ENCODE measurements at regions not wholly inside any gene's neighbourhood (a gene's known extent, or its start where the extent isn't known, plus 50 kb on each side); places are given as distances from the start of the nearest gene placed in this dataset.

GRCh38 chr3:101149707-101150106, 156.5 kb upstream of the ABI3BP start:
- Histone ChIP-seq H3K4me3 (no peak overlapping the region), H3K4me1 (no peaks in the 10 kb centered on the region), H3K36me3 (no peaks in the 10 kb centered on the region), H3K27me3 (no peaks in the 10 kb centered on the region), H3K9me3 (no peaks in the 10 kb centered on the region), H3K27ac (no peak overlapping the region)
- DNase-seq (ENCODE audit: extremely low spot score in 2 of 2): no peak
- TF ChIP-seq CTCF (IDR thresholded peaks at IDR 0.05) (no peak), POLR2A (IDR thresholded peaks at IDR 0.05) (no peak), POLR2AphosphoS5 (IDR thresholded peaks at IDR 0.05; ENCODE audit: insufficient read depth in 1 of 2, low read depth in 1 of 2) (no peak)
- intact Hi-C loops (cut with DNase I): no loop called here

GRCh38 chr3:101149251-101149650, 156.0 kb upstream of the ABI3BP start:
- H3K27me3 ChIP-seq: no peaks in the 10 kb centered on the region
- no peaks in the 10 kb centered on the region for H3K36me3 ChIP-seq
- intact Hi-C loops (cut with DNase I): no loop called here
- H3K4me3 ChIP-seq: no peak overlapping the region
- DNase-seq (ENCODE audit: extremely low spot score in 2 of 2): no peak
- TF ChIP-seq POLR2A (IDR thresholded peaks at IDR 0.05) (no peak), CTCF (IDR thresholded peaks at IDR 0.05) (no peak), POLR2AphosphoS5 (IDR thresholded peaks at IDR 0.05; ENCODE audit: insufficient read depth in 1 of 2, low read depth in 1 of 2) (no peak)
- H3K27ac ChIP-seq: no peak overlapping the region
- no peaks in the 10 kb centered on the region for H3K9me3 ChIP-seq
- no peaks in the 10 kb centered on the region for H3K4me1 ChIP-seq

- Histone ChIP-seq H3K36me3 (no peaks in the 10 kb centered on the region), H3K27me3 (no peaks in the 10 kb centered on the region), H3K4me1 (no peaks in the 10 kb centered on the region), H3K9me3 (no peaks in the 10 kb centered on the region), H3K4me3 (no peak overlapping the region), H3K27ac (no peak overlapping the region)
- TF ChIP-seq POLR2AphosphoS5 (IDR thresholded peaks at IDR 0.05; ENCODE audit: insufficient read depth in 1 of 2, low read depth in 1 of 2) (no peak), POLR2A (IDR thresholded peaks at IDR 0.05) (no peak)
- intact Hi-C loops (cut with DNase I): no loop called here
- no peak for DNase-seq (ENCODE audit: extremely low spot score in 2 of 2)
These were observed 154.8 kb upstream of the ABI3BP start for GRCh38 chr3:101148001-101148400.

- TF ChIP-seq POLR2A (IDR thresholded peaks at IDR 0.05) (no peak), CTCF (IDR thresholded peaks at IDR 0.05) (no peak), POLR2AphosphoS5 (IDR thresholded peaks at IDR 0.05; ENCODE audit: insufficient read depth in 1 of 2, low read depth in 1 of 2) (no peak)
- Histone ChIP-seq H3K4me1 (no peaks in the 10 kb centered on the region), H3K27me3 (no peaks in the 10 kb centered on the region), H3K4me3 (no peak overlapping the region), H3K9me3 (no peaks in the 10 kb centered on the region), H3K27ac (no peak overlapping the region), H3K36me3 (no peaks in the 10 kb centered on the region)
- DNase-seq (ENCODE audit: extremely low spot score in 2 of 2): no peak
- intact Hi-C loops (cut with DNase I): no loop called here
These were observed 153.7 kb upstream of the ABI3BP start for GRCh38 chr3:101146946-101147345.

GRCh38 chr3:101144105-101144504, 150.9 kb upstream of the ABI3BP start:
- H3K4me1 ChIP-seq: no peaks in the 10 kb centered on the region
- H3K36me3 ChIP-seq: no peaks in the 10 kb centered on the region
- no peak for TF ChIP-seq POLR2A (IDR thresholded peaks at IDR 0.05)
- TF ChIP-seq CTCF (IDR thresholded peaks at IDR 0.05): no peak
- TF ChIP-seq POLR2AphosphoS5 (IDR thresholded peaks at IDR 0.05; ENCODE audit: insufficient read depth in 1 of 2, low read depth in 1 of 2): no peak
- no peak for DNase-seq (ENCODE audit: extremely low spot score in 2 of 2)
- no peak overlapping the region for H3K4me3 ChIP-seq
- intact Hi-C loops (cut with DNase I): no loop called here
- no peaks in the 10 kb centered on the region for H3K9me3 ChIP-seq
- H3K27ac ChIP-seq: no peak overlapping the region
- no peaks in the 10 kb centered on the region for H3K27me3 ChIP-seq

GRCh38 chr3:101143012-101143411, 149.8 kb upstream of the ABI3BP start:
- Histone ChIP-seq H3K27me3 (no peaks in the 10 kb centered on the region), H3K4me1 (no peaks in the 10 kb centered on the region), H3K9me3 (no peaks in the 10 kb centered on the region), H3K4me3 (no peak overlapping the region), H3K36me3 (no peaks in the 10 kb centered on the region), H3K27ac (no peak overlapping the region)
- intact Hi-C loops (cut with DNase I): no loop called here
- no peak for TF ChIP-seq CTCF (IDR thresholded peaks at IDR 0.05)
- no peak for TF ChIP-seq POLR2A (IDR thresholded peaks at IDR 0.05)
- no peak for TF ChIP-seq POLR2AphosphoS5 (IDR thresholded peaks at IDR 0.05; ENCODE audit: insufficient read depth in 1 of 2, low read depth in 1 of 2)
- DNase-seq (ENCODE audit: extremely low spot score in 2 of 2): no peak

Measured in vagina (tissue), 2 donors.